ENCODE measurements at regions not wholly inside any gene's neighbourhood (a gene's known extent, or its start where the extent isn't known, plus 50 kb on each side); places are given as distances from the start of the nearest gene placed in this dataset.

DNA sequence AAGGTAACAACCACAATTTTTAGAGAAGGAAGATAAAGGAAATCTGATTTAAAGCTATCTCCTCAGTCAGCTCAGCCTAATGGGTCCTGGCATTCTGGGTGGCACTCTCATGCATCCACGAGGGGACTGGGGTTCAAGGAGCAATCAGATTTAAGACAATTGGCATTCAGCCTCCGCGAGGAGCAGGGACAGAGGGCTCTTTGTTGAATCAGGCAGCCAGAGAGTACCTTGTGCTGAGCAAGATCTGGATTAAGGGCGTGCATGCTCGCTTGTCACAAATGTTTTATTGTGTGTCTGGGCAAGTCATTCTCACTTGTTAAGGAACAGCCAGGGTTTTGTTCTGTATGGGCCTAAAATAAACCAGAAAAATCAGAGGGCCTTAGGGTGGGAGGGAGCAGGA lies 475.3 kb upstream of the NRSN1 start:
- Histone ChIP-seq H3K27me3 (ENCODE audit: insufficient read depth in 3 of 3, low read length in 2 of 3) (no peaks in the 10 kb centered on the region), H3K4me3 (no peak overlapping the region), H3K4me1 (no peaks in the 10 kb centered on the region), H3K9me3 (no peaks in the 10 kb centered on the region), H3K36me3 (ENCODE audit: insufficient read depth in 1 of 2, low read depth in 1 of 2) (no peaks in the 10 kb centered on the region), H3K27ac (no peak overlapping the region)
- WGBS, 3 donors, result 26 to 38% (median 28%) methylated on average over 5 of the region's 5 CpGs
- ATAC-seq (no peak), DNase-seq (no peak)
- TF ChIP-seq, protein P1, sequence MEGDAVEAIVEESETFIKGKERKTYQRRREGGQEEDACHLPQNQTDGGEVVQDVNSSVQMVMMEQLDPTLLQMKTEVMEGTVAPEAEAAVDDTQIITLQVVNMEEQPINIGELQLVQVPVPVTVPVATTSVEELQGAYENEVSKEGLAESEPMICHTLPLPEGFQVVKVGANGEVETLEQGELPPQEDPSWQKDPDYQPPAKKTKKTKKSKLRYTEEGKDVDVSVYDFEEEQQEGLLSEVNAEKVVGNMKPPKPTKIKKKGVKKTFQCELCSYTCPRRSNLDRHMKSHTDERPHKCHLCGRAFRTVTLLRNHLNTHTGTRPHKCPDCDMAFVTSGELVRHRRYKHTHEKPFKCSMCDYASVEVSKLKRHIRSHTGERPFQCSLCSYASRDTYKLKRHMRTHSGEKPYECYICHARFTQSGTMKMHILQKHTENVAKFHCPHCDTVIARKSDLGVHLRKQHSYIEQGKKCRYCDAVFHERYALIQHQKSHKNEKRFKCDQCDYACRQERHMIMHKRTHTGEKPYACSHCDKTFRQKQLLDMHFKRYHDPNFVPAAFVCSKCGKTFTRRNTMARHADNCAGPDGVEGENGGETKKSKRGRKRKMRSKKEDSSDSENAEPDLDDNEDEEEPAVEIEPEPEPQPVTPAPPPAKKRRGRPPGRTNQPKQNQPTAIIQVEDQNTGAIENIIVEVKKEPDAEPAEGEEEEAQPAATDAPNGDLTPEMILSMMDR (IDR thresholded peaks at IDR 0.05), result no peak
- intact Hi-C loops (cut with DNase I), result no loop called here

DNA sequence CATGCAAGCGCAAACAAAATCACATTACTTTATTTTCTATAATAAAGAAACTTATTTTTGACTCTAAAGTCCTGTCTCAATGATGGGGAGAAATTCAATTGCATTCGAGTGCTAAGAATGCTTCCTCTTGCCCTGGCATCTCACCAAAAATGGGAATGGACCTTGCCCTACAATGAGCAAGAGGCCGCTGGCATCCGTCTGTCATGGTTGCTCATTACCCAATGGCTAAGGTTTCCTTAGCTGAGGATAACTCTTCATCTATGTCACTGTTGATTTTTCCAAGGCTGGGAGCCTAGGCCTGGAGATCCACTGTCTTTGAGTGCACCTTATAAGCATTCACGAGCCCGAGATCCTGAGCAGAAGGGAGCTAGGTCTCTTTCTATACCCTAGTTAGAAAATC lies 471.3 kb upstream of the NRSN1 start:
- no peak for ATAC-seq
- Histone ChIP-seq H3K27ac (no peak overlapping the region), H3K36me3 (ENCODE audit: insufficient read depth in 1 of 2, low read depth in 1 of 2) (no peaks in the 10 kb centered on the region), H3K9me3 (no peaks in the 10 kb centered on the region), H3K4me3 (no peak overlapping the region), H3K4me1 (no peaks in the 10 kb centered on the region), H3K27me3 (ENCODE audit: insufficient read depth in 3 of 3, low read length in 2 of 3) (no peaks in the 10 kb centered on the region)
- TF ChIP-seq, protein P1 (IDR thresholded peaks at IDR 0.05), result no peak
- WGBS, 3 donors, result 73 to 86% (median 84%) methylated on average over 6 of the region's 6 CpGs
- no peak for DNase-seq
- intact Hi-C loops (cut with DNase I), result no loop called here

DNA sequence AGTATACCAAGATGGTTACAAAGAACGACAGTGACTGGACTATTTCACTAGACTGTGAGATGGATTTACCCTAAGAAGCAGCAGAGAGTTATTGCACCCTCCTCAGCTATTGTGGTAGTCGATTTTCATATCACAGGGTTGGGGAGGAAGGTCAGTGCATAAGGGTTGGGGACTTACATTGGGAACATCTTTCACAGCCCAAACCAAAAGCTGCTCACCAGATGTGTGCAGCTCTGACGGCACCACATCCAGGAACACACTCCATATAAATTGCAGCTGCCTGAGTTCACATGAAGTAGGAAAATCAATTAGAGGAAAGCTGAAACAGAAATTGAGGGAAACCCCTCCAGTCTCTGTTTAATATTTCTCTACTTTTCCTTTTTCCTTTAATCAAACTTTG lies 470.5 kb upstream of the NRSN1 start:
- no peaks in the 10 kb centered on the region for H3K4me1 ChIP-seq
- H3K27me3 ChIP-seq (ENCODE audit: insufficient read depth in 3 of 3, low read length in 2 of 3), result no peaks in the 10 kb centered on the region
- ATAC-seq (no peak), DNase-seq (no peak)
- TF ChIP-seq, protein P1 (IDR thresholded peaks at IDR 0.05), result no peak
- intact Hi-C loops (cut with DNase I), result no loop called here
- 43 to 49% (median 47%) methylated on average over 3 of the region's 3 CpGs for WGBS, 3 donors
- no peaks in the 10 kb centered on the region for H3K9me3 ChIP-seq
- no peak overlapping the region for H3K27ac ChIP-seq
- no peaks in the 10 kb centered on the region for H3K36me3 ChIP-seq (ENCODE audit: insufficient read depth in 1 of 2, low read depth in 1 of 2)
- H3K4me3 ChIP-seq, result no peak overlapping the region

DNA sequence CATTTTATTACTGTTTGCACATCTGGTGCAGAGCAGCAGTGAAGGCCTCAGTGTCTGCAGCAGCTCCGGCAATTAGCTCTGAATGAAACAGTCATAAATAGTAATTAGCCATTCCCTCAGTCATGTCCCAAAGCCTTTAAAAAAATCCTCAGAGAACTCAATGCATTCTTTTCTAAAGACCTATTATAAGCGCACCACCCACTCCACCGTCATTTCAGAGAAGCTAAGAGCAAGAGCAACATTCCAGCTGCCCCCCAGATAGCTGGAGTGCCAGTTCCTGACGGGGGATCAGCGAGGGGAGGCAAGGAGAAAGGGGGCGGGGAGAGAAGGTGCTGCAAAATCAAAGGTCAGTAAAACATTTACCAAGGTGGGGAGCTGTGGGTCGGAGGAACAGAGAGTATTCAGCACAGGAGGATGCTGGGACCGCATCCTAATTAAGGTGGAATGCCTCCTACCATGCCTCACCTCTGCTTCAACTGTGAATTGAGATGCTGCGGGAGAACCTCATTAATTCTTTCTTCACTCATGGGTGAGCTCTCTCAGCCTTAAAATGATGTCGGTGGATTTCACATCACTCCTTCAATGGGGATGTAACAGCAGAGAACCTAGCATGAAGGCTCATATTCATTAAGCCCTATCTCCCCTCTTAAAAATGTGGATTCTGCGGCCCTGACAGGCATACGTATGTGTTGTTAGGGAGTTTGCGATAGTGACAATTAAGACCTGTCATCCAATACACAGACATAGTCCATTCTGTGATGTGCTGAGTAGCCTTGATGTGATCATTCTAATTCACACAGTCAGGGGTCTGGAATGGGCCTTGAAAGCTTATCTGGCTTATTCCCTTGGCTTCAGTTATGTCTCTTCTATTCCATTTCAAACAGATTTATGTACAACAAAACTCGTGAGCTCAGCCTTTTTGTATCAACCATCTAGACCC lies 469.5 kb upstream of the NRSN1 start:
- ATAC-seq, result no peak
- 77 to 79% (median 78%) methylated on average over 14 of the region's 14 CpGs for WGBS, 3 donors
- H3K4me3 ChIP-seq, result no peak overlapping the region
- TF ChIP-seq, protein P1 (IDR thresholded peaks at IDR 0.05), result no peak
- intact Hi-C loops (cut with DNase I), result no loop called here
- H3K9me3 ChIP-seq, result no peaks in the 10 kb centered on the region
- H3K27ac ChIP-seq, result no peak overlapping the region
- no peaks in the 10 kb centered on the region for H3K27me3 ChIP-seq (ENCODE audit: insufficient read depth in 3 of 3, low read length in 2 of 3)
- no peak for DNase-seq
- H3K36me3 ChIP-seq (ENCODE audit: insufficient read depth in 1 of 2, low read depth in 1 of 2), result no peaks in the 10 kb centered on the region
- no peaks in the 10 kb centered on the region for H3K4me1 ChIP-seq
